HepG2 (cell line): ENCODE measurements at regions not wholly inside any gene's neighbourhood (a gene's known extent, or its start where the extent isn't known, plus 50 kb on each side); places are given as distances from the start of the nearest gene placed in this dataset.

ENCODE experiments used
- ATAC-seq: fragments of 200-7000 bp; cut with Tn5 transposase; 3 replicates; pipeline ENCODE4 v1.9.1; 2020; ENCODE audit warnings: mild to moderate bottlenecking, moderate library complexity
- BruUV-seq: library from RNA; stranded (reverse); fragments of 400-500 nt; replicated peaks from 2 replicates; lab custom pipeline; 2021; lab: Mats Ljungman, UMichigan
- CTCF ChIA-PET: fragments of 300-600 bp; formaldehyde crosslinking; extraction: SDS; loops from one replicate; lab custom pipeline; 2021; ENCODE audit warnings: low total read pairs, inconsistent platforms, low intra/inter-chr PET ratio; lab: Yijun Ruan, JAX
- POLR2A ChIA-PET: fragments of 350-600 bp; sonication (Branson Sonifier 250); formaldehyde crosslinking; loops from one replicate; lab custom pipeline; 2020; ENCODE audit warnings: antibody characterized with exemption, inconsistent platforms; lab: Yijun Ruan, JAX
- DNase-seq: peaks from one replicate; pipeline ENCODE4 v3.0.0-alpha.2; 2015; ENCODE audit warnings: low spot score
- FAIRE-seq: peaks from 3 replicates; lab custom pipeline; 2011; peaks lifted over from hg19 to GRCh38; lab: Jason Lieb, UNC
- H2AFZ ChIP-seq: one replicate; pipeline ENCODE4 v1.6.1; 2011; ENCODE audit warnings: low read length, inconsistent platforms
- H3K27ac ChIP-seq: fragments of 300-600 bp; 3 replicates; pipeline ENCODE4 v1.8.0; 2011; ENCODE audit warnings: mixed run types, mild to moderate bottlenecking, mixed read lengths, low read length, inconsistent platforms; ENCODE audit not compliant: insufficient read depth; ENCODE audit errors: extremely low read length
- H3K27me3 ChIP-seq, 2 experiments: fragments of 200-600 bp in 1 of 2; 2 replicates in 1 of 2; 3 replicates in 1 of 2; pipeline versions ENCODE4 v1.6.0 to v1.8.0; 2011; ENCODE audit warnings: low read length in 2 of 2, mild to moderate bottlenecking in 2 of 2, moderate library complexity in 2 of 2, inconsistent platforms in 1 of 2; ENCODE audit not compliant: insufficient read depth in 2 of 2, control insufficient read depth in 1 of 2
- H3K36me3 ChIP-seq, 2 experiments: fragments of 200-600 bp in 1 of 2; replicated peaks in 1 of 2; 2 replicates in 1 of 2; 3 replicates in 1 of 2; pipeline versions ENCODE4 v1.5.1 to v1.8.0; 2011; ENCODE audit warnings: low read length in 2 of 2, inconsistent platforms in 1 of 2; ENCODE audit not compliant: insufficient read depth in 2 of 2, control insufficient read depth in 1 of 2
- H3K4me1 ChIP-seq: 2 replicates; pipeline ENCODE4 v1.5.1; 2012; ENCODE audit warnings: low read length, inconsistent platforms; ENCODE audit not compliant: insufficient read depth
- H3K4me2 ChIP-seq: 2 replicates; pipeline ENCODE4 v1.6.0; 2011; ENCODE audit warnings: low read depth, low read length, inconsistent platforms
- H3K4me3 ChIP-seq, 3 experiments: fragments of 200-600 bp in 1 of 3; sonication (generic), shearing (Covaris generic) in 1 of 3; replicated peaks in 1 of 3; 2 replicates each; pipeline ENCODE4 v1.5.1; 2011 to 2016; ENCODE audit warnings: low read length in 3 of 3, inconsistent platforms in 2 of 3, low read depth in 2 of 3, mild to moderate bottlenecking in 2 of 3, control low read depth in 1 of 3, mixed read lengths in 1 of 3; ENCODE audit not compliant: insufficient read depth in 1 of 3
- H3K79me2 ChIP-seq: one replicate; pipeline ENCODE4 v1.6.1; 2011; ENCODE audit warnings: low read length, inconsistent platforms; ENCODE audit not compliant: insufficient read depth
- H3K9ac ChIP-seq: 2 replicates; pipeline ENCODE4 v1.6.0; 2011; ENCODE audit warnings: mild to moderate bottlenecking, low read depth, low read length, inconsistent platforms; ENCODE audit not compliant: insufficient read depth
- H3K9me3 ChIP-seq: 2 replicates; pipeline ENCODE4 v1.5.1; 2012; ENCODE audit warnings: mild to moderate bottlenecking, low read length
- H4K20me1 ChIP-seq: 2 replicates; pipeline ENCODE4 v1.6.0; 2011; ENCODE audit warnings: inconsistent platforms, mild to moderate bottlenecking, low read length, moderate library complexity; ENCODE audit not compliant: insufficient read depth
- ATF3 ChIP-seq: sonication (generic); formaldehyde crosslinking; IDR thresholded peaks from 2 replicates; pipeline ENCODE4 v1.4.0; 2020; ENCODE audit warnings: missing genetic modification reagents
- BATF2 ChIP-seq: sonication (generic); formaldehyde crosslinking; IDR thresholded peaks from 2 replicates; pipeline ENCODE4 v1.8.0; 2022; ENCODE audit warnings: mild to moderate bottlenecking, missing genetic modification reagents, moderate library complexity
- CEBPB ChIP-seq: IDR thresholded peaks from 2 replicates; pipeline ENCODE4 v1.6.1; 2011; ENCODE audit warnings: low read depth, low read length, improper control_type of control experiment, borderline replicate concordance
- GATAD1 ChIP-seq: IDR thresholded peaks from 2 replicates; pipeline ENCODE4 v1.6.1; 2016; ENCODE audit warnings: missing genetic modification reagents, missing compliant biosample characterization
- KLF11 ChIP-seq: IDR thresholded peaks from 2 replicates; pipeline ENCODE4 v1.6.1; 2016; ENCODE audit warnings: missing compliant biosample characterization
- MED8 ChIP-seq: sonication (generic); formaldehyde crosslinking; IDR thresholded peaks from 2 replicates; pipeline ENCODE4 v1.8.1; 2023; ENCODE audit warnings: mild to moderate bottlenecking, missing genetic modification reagents; ENCODE audit not compliant: insufficient replicate concordance
- MTA3 ChIP-seq: sonication (generic); formaldehyde crosslinking; IDR thresholded peaks from 2 replicates; pipeline ENCODE4 v1.4.0; 2020; ENCODE audit warnings: missing genetic modification reagents
- MTF1 ChIP-seq: sonication (generic); formaldehyde crosslinking; IDR thresholded peaks from 2 replicates; pipeline ENCODE4 v1.5.0; 2020; ENCODE audit warnings: missing genetic modification reagents
- NCOR1 ChIP-seq: fragments of 200-600 bp; sonication (generic); IDR thresholded peaks from 2 replicates; pipeline ENCODE4 v1.7.0; 2017; ENCODE audit warnings: antibody characterized with exemption, low read length, borderline replicate concordance
- NFAT5 ChIP-seq: sonication (generic); formaldehyde crosslinking; IDR thresholded peaks from 2 replicates; pipeline ENCODE4 v1.4.0; 2020; ENCODE audit warnings: missing genetic modification reagents
- NFE2L1 ChIP-seq: sonication (generic); formaldehyde crosslinking; IDR thresholded peaks from 2 replicates; pipeline ENCODE4 v1.4.0; 2020; ENCODE audit warnings: missing genetic modification reagents, mild to moderate bottlenecking, borderline replicate concordance
- PAF1 ChIP-seq: IDR thresholded peaks from 2 replicates; pipeline ENCODE4 v1.6.1; 2016; ENCODE audit warnings: missing genetic modification reagents, missing compliant biosample characterization
- TRAFD1 ChIP-seq: sonication (generic); formaldehyde crosslinking; IDR thresholded peaks from 2 replicates; pipeline ENCODE4 v1.5.1; 2020; ENCODE audit warnings: missing genetic modification reagents, mild to moderate bottlenecking, borderline replicate concordance
- ZNF12 ChIP-seq: sonication (generic); formaldehyde crosslinking; IDR thresholded peaks from 2 replicates; pipeline ENCODE4 v1.5.0; 2020; ENCODE audit warnings: missing genetic modification reagents
- ZNF552 ChIP-seq: sonication (generic); formaldehyde crosslinking; IDR thresholded peaks from 2 replicates; pipeline ENCODE4 v1.9.0; 2022; ENCODE audit warnings: missing genetic modification reagents, mild to moderate bottlenecking, borderline replicate concordance
- ZNF703 ChIP-seq: sonication (generic); formaldehyde crosslinking; IDR thresholded peaks from 2 replicates; pipeline ENCODE4 v1.5.1; 2020; ENCODE audit warnings: missing genetic modification reagents, mild to moderate bottlenecking, moderate library complexity, borderline replicate concordance
- ZNF737 ChIP-seq: sonication (generic); formaldehyde crosslinking; IDR thresholded peaks from 2 replicates; pipeline ENCODE4 v1.5.0; 2020; ENCODE audit warnings: missing genetic modification reagents, mild to moderate bottlenecking, borderline replicate concordance
- ZNF883 ChIP-seq: sonication (generic); formaldehyde crosslinking; IDR thresholded peaks from 2 replicates; pipeline ENCODE4 v1.5.1; 2020; ENCODE audit warnings: mild to moderate bottlenecking, missing genetic modification reagents; ENCODE audit errors: not compliant biosample characterization
- ZSCAN12 ChIP-seq: sonication (generic); formaldehyde crosslinking; IDR thresholded peaks from 2 replicates; pipeline ENCODE4 v1.9.0; 2021; ENCODE audit warnings: mild to moderate bottlenecking, missing genetic modification reagents
- WGBS: methylation state at CpG from one replicate; pipeline ENCODE4 v1.1.6; 2017; ENCODE audit warnings: low lambda C conversion rate; 5-methylcytosine and 5-hydroxymethylcytosine counted together
- in situ Hi-C: cut with HindIII; loops from 2 replicates; pipeline ENCODE4 v1.10.0; 2017; ENCODE audit warnings: low pct_unique_long_range_greater_than_20kb; ENCODE audit not compliant: extremely low pct_ligation_motif_present
- intact Hi-C: fragments of 100-400 bp; cut with micrococcal nuclease; formaldehyde crosslinking; loops from one replicate; pipeline ENCODE4 v1.10.0; 2022; ENCODE audit not compliant: unreplicated experiment

GRCh38 chr12:91622037-91622436, 439.4 kb upstream of the DCN start:
- Histone ChIP-seq H3K27ac (no peak overlapping the region), H3K27me3 (no peaks in the 10 kb centered on the region), H3K9ac (no peak overlapping the region), H3K79me2 (no peaks in the 10 kb centered on the region), H3K4me2 (no peak overlapping the region), H2AFZ (no peak overlapping the region), H3K4me1 (no peaks in the 10 kb centered on the region), H3K36me3 (no peaks in the 10 kb centered on the region), H4K20me1 (no peaks in the 10 kb centered on the region), H3K9me3 (no peaks in the 10 kb centered on the region), H3K4me3 (no peak overlapping the region)
- intact Hi-C loops (no loop called here), in situ Hi-C loops (no loop called here)
- 0% methylated on average over 2 of the region's 2 CpGs for WGBS
- DNase-seq (no peak), FAIRE-seq (no peak), ATAC-seq (no peak)
- POLR2A ChIA-PET, result no interaction called here
- TF ChIP-seq ZNF552 (CRISPR knock-in tag) (no peak), ATF3 (CRISPR knock-in tag) (no peak), KLF11 (no peak), PAF1 (no peak), NFAT5 (CRISPR knock-in tag) (no peak), ZNF703 (CRISPR knock-in tag) (no peak), ZSCAN12 (CRISPR knock-in tag) (no peak), CEBPB (no peak), NFE2L1 (CRISPR knock-in tag) (no peak), MTA3 (CRISPR knock-in tag) (no peak), GATAD1 (CRISPR knock-in tag) (no peak), ZNF12 (CRISPR knock-in tag) (no peak), TRAFD1 (CRISPR knock-in tag) (no peak), BATF2 (CRISPR knock-in tag) (no peak), MTF1 (CRISPR knock-in tag) (no peak), MED8 (CRISPR knock-in tag) (no peak), NCOR1 (no peak), ZNF883 (CRISPR knock-in tag) (no peak), ZNF737 (CRISPR knock-in tag) (no peak)
- BruUV-seq, result no TSS peak
- CTCF ChIA-PET, result no interaction called here
